CD4-positive, alpha-beta T cell treated with Interleukin-6 at 100 ng/mL for 8 hours (primary cell): ENCODE measurements at regions not wholly inside any gene's neighbourhood (a gene's known extent, or its start where the extent isn't known, plus 50 kb on each side); places are given as distances from the start of the nearest gene placed in this dataset.
"Not testable (repeated sequence)": the region's sequence is repeated elsewhere in the genome, so short reads cannot be mapped to it uniquely, and the experiment has no call there.

Experiments
- DNase-seq: peaks from one replicate; pipeline ENCODE4 v3.0.0-alpha.2; 2020; ENCODE audit warnings: mixed read lengths, low spot score

DNA sequence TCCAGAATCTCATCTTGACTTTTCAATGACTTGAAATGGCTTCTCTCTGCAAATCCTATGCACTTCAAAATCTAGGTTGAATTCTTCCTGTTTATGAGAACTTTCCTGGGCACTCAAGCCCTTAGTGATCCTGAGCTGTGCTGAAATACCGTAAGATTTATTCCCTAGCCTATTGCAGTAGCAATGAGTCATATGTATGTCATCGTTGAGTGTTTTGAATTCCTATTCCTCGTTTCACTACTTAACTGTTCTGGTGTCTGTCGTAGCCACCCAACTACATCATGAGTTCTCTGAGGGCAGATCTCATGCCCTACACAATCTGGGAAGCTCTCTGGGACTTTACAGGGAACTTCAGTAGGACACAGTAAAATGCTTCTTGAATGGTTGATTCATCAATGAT, 190.8 kb upstream of the TMEM132C start:
- DNase-seq = no peak

DNA sequence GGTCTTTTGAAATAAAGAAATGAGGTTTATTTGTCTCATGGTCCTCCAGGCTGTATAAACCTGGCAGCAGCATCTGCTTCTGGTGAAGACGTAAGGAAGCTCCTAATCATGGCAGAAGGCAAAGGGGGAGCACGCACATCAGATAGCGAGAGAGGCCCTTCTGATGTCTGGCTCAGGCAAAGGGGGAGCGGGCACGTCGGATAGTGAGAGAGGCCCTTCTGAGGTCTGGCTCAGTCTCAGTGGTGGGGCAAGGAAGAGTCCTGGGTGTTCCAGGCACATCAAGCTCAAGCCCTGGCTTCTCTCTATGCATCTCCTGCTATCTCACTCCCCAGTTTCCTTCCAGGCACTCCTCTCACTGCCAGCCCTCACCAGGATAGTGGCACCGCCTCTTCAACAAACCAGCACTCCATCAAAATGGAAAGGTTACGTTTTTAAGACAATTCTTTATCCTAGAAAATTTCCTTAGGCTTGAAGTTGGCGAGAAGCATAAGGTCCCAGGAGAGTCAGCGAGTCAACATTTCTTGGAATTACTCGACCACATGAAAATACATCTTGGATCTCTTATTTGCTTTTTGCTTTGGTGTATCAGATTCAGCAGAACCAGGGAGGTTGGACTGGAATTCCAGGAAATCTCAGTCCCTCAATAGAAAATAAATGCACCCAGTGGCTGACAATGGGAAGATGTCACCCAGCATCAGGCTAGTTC, 189.6 kb upstream of the TMEM132C start:
- DNase-seq = no peak

DNA sequence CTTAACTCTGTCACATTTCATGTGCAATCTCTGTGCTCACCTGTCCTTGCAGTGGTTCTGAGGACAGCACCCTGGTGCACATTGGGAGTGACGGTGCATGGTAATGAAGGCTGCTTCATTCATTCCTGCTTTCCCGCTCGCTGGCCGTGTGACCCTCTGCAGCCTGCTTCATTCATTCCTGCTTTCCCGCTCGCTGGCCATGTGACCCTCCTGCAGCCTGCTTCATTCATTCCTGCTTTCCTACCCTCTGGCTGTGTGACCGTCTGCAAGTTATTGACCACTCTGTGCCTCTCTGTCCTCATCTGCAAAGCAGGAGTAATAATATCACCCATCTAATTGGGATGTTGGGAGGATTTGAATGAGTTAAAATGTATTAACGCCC, 189.1 kb upstream of the TMEM132C start:
- DNase-seq = no peak

DNA sequence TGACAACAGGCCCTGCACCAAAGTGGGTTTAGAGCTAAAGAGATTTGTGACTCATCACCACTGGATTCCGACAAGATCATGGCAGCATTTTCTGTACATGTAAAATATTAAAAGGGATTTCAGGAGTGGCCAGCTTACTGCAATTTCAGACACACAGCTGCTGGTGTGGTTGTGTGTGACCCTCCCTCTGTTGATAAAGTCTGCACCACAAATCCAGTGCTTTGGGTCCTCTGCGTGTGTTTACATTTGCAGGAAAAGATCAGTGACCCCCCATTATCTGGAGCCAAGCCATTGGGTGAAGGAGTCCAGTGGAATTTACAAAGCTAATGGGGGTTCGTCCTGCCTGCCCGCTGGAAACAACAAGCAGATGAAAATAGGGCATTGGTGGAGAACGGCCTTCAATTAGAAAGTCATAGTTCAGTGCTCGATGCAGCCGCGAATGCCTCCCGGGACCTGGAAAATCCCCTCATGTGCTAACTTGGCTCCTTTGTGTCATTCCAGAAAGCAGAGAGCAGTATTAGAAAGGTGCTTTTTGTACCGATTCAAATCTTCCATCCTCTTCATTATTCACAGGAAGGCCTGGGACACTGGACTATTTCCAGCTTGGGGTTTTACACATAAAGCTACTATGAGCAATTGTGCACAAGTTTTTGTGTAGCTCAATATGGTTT, 188.5 kb upstream of the TMEM132C start:
- no peak for DNase-seq

- no peak for DNase-seq
These were observed 187.5 kb upstream of the TMEM132C start for GRCh38 chr12:128079446-128079845.

- DNase-seq = no peak
These were observed 183.7 kb upstream of the TMEM132C start for GRCh38 chr12:128083132-128083729.

DNA sequence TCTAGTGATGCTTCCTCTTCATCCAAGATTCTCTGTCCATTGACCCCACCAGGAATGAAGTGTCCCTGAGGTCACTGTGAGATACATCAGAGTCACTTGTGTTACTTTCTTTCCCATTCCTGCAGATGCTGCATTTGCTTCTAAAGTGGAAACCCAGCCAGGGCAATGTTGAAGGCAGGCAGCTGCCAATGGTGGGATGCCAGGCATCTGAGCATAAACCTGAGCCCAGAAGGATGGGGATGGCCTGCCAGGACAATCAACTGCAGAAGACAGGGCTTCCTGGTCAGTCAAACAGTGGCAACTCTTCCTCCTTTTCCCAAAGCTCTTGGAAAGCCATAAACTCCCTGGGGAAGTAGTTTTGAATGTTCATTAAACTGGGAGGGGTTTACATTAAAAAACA, 178.0 kb upstream of the TMEM132C start:
- no peak for DNase-seq

GRCh38 chr12:128089961-128090360, 177.0 kb upstream of the TMEM132C start:
- DNase-seq = no peak

DNA sequence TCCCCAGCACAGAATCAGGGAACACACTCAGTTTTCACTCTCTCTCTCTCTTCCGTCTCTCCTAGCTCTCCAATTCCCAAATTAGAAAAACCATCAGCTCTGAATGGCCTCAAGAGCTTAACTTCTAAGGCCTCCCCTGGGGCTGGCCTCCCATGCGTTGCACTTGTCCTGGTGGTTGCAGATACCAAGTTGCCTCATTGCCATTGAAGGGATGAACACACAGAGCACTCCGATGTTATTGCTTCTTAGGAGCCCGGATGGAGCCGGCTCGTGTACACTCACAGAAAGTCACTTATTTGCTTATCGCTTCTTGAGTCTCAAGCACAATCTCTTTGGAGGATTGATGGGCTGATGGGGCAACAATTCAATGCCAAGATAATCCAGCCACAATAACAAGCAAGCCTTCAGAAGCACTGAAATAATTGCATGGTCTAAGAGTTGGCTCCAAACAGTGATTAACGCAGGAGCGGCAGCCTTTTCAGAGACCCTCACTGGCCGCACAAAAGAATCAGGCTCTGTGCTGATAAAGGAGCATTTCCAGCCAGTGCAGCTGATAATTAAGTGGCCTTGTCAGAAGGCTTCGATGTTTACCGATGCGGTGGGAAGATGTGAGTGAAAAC, 175.8 kb upstream of the TMEM132C start:
- DNase-seq = no peak

- DNase-seq = no peak
These were observed 175.0 kb upstream of the TMEM132C start for GRCh38 chr12:128091951-128092382.

DNA sequence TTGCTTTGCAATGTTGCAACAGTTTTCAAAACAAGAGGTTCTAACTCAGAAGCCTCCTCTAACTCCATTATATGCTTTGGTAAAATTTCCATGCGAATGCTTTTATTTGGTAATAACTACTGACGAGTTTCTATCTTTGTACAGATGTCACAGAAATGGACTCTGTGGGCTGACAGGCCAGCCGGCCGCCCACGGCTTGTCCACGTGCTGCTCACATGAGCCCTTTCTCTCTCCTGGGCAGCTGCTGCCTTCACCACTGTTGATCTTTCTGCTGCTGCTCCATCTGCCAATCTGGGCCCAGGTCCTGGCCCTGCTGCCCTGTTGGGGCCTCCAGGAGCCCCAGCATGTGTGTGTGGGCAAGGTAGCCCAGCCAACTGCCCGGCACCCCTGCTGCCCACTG, 168.2 kb upstream of the TMEM132C start:
- DNase-seq = no peak

DNA sequence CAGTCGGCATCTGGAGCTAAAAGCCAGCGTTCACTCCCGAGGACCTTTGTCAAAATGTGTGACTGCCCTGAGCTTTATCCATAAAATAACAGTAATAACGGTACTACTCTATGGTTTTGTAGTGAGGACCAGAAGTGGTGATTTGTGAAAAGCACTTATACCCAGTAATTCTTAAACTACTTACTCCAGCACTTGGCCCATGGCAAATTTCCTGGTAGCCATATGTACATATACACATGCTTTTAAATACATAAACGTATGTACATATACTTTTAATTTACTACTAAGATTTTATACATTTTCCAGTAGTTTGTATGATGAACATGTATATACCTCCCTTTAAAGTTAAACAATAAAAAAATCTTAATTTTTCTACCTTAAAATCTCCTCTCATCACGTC, 163.8 kb upstream of the TMEM132C start:
- no peak for DNase-seq

DNA sequence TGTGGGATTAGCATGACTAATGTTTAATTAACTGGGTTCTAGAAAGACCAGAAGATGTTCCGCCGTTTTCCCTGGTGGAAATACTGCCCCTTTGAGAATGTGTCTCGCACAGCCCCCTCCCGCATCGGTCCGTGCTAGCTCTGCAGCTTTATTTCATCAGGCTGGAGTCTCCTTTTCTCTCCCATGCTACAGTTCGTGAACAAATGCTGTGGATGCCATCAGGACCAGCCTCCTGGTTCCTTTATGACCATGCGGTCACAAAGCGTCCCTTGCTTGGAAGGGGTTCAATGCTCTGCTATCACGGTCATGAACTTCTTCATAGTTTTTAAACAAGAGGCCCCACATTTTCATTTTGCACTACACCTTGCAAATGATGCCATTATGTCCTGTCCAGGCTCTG, 157.7 kb upstream of the TMEM132C start:
- DNase-seq = no peak

DNA sequence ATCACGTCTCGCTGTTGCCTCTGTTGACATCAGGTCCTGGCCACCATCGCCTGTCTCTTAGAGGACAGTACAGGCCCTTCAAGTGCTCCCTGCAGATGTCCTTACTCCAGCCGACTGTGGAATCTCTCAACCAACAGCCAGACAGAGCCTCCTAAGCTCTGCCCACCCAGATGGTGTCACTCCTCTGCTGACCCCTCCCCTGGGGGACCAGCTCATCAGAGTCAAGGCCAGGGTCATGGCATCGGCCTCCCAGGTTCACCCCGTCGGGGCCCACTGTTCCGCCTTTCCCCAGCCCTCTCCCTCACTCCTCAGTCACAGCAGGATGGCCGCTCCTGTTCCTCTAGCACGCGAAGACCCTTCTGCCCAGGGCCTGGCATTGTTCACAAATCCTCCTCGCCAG, 157.3 kb upstream of the TMEM132C start:
- DNase-seq = no peak

DNA sequence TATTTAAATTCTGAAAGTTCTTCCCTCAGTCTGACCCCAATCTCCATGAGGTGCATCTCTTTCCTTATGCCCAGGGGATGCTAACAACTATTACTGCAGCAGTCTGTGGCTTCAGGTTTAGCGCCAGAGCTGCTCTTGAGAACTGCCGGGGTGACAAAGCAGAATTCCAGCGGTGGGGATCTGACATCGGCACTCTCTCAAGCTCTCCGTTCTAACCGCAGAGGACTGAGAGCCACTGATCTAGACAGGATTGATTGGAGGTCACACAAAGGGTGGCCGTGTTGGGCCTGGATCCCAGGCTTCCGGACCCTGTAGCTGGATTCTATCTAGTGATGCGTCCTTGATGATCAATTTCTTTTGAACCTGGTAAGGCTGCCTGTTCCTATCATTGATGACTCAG, 155.6 kb upstream of the TMEM132C start:
- no peak for DNase-seq

DNA sequence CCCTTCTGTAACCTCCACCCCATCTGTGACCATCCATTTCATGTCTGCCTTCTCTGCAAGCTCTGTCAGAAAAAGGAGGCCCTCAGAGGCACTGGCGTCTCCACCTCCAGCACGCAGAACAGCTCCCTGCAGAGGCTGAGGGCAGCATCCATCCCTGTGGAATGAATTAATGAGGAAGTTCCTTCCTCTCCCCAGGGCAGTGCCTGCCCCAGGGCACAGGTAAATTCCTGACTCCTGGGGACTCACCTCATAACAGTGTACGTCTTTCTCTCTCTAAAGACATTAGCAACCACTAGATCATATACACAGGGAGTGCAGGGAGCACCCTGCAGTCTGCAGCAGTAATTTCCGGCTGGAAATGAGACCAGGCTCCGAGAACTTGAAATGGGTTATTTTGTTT, 155.0 kb upstream of the TMEM132C start:
- DNase-seq = no peak

DNA sequence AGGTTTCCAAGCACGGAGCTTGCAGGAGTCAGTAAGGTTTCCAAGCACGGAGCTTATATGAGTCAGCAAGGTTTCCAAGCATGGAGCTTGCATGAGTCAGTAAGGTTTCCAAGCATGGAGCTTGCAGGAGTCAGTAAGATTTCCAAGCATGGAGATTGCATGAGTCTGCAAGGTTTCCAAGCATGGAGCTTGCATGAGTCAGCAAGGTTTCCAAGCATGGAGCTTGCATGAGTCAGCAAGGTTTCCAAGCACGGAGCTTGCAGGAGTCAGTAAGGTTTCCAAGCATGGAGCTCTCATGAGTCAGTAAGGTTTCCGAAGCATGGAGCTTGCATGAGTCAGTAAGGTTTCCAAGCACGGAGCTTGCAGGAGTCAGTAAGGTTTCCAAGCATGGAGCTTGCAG, 153.7 kb upstream of the TMEM132C start:
- not testable (repeated sequence) for DNase-seq

DNA sequence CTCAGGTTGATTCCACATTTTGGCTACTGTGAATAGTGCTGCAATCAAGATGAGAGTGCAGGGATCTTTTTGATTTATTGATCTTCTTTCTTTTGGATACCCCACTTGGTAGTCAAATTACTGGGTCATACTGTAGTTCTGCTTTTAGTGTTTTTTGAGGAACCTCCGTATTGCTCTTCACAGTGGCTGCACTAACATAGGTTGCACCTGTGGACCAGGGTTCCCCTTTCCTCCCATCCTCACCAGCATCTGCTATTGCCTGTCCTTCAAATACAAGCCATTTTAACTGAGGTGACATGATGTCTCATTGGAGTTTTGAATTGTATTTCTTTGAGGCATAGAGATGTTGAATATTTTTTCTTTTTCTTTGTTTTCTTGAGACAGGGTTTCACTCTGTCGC, 152.5 kb upstream of the TMEM132C start:
- no peak for DNase-seq

GRCh38 chr12:128116537-128116936, 150.4 kb upstream of the TMEM132C start:
- no peak for DNase-seq

GRCh38 chr12:128120035-128120434, 146.9 kb upstream of the TMEM132C start:
- DNase-seq = no peak

DNA sequence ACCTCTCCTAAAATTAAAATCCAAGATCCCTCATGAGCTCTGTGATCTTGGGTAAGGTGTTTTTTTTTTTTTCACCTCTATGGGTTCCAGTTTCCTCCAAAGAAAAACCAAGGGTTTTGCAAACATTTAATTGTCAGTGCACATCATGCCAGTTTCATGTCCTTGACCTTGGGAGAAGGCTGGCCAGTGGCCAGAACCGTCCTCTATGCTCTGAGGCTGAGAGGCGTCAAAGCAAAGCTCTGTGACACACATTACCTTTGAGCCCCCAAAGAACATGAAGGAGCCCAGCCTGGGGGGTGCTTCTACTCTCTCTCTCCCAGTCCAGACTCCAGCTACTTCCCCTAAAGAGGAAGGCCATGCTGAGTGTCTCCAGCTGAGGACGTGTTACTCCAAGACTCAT, 145.5 kb upstream of the TMEM132C start:
- DNase-seq = no peak

GRCh38 chr12:128123096-128123495, 143.9 kb upstream of the TMEM132C start:
- no peak for DNase-seq

DNA sequence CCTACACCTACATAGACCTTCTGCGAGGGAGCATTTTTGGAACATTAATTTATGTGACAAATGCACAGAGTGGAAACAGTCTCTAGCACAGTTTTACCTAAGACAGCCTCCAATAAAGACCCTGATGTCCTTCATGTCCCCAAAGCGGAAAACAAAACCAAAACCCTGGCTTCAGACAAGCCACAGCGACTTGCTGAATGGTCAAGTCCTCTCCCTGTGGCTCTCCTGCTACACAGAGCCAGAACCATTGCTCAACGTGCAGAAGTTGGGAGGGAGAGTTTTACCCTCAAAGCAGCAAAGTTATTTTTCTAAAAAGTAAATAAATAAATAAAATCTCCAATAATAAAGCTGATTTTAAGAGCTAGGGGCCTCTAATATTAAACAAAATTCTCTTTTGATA, 135.0 kb upstream of the TMEM132C start:
- no peak for DNase-seq
